ENCODE measurements at regions not wholly inside any gene's neighbourhood (a gene's known extent, or its start where the extent isn't known, plus 50 kb on each side); places are given as distances from the start of the nearest gene placed in this dataset.

DNA sequence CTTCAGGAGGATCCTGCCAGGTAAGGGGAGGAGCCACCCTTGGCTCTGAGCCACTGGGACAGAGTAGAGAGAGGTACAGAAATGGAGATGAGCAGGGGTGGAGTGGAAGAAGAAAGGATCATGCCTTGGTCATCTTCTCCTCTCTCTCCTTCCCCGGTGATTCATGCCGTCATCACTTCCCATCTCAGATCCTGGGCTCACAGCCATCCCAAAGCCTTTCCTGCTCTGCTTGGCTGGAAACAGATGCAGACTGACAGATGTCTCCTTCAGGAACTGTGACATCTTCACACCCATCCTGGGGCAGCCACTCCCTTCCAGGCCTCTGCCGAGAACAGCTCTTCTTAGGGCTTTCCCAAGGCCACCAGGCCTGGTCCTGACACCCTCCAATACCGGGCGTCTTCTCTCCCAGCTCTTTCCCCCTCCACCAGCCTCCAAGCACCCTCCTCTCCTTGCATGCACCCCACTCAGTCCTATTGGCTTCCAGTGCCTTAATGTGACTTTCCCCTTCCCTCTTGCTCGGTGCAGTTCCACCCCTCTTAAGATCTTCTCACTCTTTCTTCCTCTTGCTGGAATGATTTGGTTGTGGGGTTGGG lies 58.3 kb upstream of the TNP1 start:
- in situ Hi-C loops (cut with HindIII; ENCODE audit: low sequenced_read_pairs): no loop called here

DNA sequence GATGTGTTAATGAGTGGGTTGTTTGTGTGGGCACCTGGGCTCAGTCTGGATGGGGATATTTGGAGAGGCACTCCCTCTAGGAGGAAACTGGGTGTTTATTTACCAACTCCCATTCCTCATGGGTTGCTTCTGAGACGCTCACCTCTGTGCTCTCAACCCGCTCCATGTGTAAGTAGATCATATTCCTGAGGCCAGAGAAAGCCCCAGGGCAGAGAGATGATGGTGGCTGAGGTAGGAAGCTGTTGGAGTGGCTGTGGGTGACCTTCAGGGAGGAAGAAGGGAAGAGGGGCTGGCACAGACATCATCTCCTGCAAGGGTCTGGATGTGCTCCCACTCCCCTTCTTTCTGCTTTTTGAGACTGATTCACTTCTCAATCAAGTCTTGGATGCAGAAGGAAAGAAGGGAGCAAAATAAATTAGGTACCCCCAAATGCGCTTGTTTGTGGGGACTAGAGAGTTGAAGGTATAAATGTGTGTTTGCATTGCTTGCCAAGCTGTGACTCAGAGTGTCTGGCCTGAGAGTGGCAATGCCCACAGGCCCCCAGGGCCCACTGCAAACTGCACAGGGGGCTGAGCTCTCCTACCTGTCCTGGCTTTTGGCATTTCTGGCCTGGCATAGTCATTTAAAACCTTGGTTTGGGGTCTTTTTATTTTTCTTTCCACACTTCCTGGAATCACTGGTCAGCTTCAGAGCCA lies 57.2 kb upstream of the TNP1 start:
- in situ Hi-C loops (cut with HindIII; ENCODE audit: low sequenced_read_pairs): no loop called here

DNA sequence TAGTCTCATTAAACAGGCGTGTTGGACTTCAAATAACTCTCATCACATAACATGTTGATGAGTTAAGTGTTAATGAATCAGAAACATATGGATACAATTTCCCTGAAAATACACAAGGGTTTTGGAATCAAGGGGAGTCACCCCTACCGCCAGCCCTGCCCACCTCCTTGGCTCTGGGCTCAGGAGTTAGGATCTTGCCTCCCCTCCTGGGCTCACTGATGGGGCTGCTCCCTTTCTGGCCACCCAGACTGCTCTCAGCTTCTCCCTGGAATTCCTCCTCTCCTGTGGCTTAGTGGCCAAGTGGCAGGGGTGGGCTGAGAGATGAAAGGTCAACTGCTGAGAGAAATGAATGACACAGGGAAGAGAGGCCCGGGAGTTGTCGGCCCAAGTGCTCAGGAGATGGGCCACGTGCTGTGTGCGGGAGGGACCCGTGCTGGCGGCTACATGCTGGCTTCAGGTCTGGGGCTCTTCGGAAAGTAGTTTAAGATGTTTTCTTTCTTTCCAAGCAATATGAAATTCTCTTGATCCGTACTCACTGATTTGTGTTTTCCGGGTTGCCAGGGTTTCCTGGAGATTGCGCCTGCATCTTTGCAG lies 55.8 kb upstream of the TNP1 start:
- in situ Hi-C loops (cut with HindIII; ENCODE audit: low sequenced_read_pairs): no loop called here

DNA sequence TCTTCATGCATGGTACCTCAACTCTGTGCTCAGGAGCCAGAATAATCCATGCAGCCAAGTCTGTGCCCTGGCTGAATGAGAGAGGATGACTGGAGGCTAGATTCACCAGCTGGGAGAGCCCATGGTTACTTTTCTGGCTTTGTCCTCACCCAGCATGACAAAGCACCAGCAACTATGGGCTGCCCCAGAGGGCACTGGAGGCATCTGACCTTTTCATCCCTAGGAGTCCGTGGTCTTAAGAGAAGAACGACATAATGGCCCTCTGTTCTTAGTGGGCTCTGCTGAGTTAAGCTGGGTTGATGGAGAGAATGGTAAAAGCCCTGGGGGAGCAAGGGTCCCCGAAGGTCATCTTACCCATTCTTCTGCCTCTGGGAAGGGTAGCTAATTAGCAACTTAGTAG lies 54.6 kb upstream of the TNP1 start:
- in situ Hi-C loops (cut with HindIII; ENCODE audit: low sequenced_read_pairs): no loop called here

DNA sequence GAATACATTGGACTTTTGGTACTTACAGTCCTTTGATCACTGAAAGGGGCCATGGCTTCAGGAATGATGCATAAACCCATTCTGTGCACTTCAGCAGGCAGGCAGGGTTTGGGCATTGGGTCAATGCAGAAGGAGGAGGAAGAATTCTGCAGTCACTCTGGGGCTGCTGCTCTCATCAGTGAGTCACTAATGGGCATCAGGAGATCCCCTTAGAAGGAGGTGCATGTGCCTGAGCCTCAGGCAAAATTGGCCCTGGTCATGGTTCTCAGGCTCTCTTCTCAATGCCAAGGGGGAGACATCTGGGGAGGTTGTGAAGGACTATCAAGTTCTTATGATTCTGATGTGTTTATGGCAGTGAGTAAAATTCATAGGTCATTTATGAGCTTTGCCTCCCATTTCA lies 52.0 kb upstream of the TNP1 start:
- in situ Hi-C loops (cut with HindIII; ENCODE audit: low sequenced_read_pairs): no loop called here

DNA sequence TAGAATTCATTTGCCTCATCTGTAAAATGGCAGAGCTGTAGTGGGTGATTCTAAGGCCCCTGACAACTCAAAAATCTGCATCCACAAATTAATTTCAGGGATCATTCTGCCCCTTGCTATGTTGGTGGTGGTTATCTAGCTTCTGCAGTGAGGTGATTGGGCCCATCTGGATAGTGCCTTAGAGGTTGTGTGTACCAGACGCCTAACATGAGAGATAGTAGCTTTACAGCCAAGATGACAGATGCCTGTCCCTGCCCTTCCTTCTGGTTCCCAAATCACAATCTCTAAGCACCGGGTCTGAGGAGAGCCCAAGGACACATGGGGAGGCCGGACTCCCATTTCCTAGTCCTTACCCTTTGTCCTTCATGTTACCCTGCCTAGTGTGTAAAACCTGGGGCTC lies 51.1 kb upstream of the TNP1 start:
- in situ Hi-C loops (cut with HindIII; ENCODE audit: low sequenced_read_pairs): no loop called here

DNA sequence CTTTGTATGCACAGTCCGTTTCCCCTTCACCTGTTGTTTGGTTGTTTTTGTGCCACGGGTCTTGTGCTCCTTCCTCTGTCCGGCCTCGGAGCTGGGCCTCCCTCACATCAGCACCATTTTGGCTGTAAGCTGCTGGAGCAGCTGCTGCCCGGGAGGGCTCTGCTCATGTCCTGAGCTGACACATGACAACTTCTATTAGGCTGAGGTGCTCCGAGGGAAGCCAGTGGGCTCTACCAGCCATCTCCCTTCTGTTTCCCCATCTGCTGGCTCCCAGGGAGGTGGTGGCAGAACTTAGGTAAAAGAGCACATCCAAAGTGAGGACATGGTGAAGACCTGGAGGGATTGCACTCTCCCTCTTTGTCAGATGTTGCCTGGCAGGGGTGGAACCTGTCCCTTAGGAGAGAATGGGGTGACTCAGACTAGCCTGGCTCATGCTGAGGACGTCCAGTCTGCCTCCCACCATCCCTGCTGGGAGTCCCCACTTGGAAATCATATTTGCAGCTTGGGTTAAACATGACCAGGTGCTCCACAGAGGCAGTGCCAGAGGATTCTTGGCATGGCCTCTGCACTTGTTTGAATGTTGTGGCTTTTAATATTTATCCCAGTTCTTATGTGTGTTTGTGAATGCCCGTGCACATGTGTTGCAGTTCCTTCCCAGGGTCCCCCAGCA lies 49.8 kb upstream of the TNP1 start:
- in situ Hi-C loops (cut with HindIII; ENCODE audit: low sequenced_read_pairs): no loop called here

Data from DLD1 (cell line).